HepG2 (cell line): ENCODE measurements at regions not wholly inside any gene's neighbourhood (a gene's known extent, or its start where the extent isn't known, plus 50 kb on each side); places are given as distances from the start of the nearest gene placed in this dataset.

Source experiments
- CEBPB ChIP-seq: IDR thresholded peaks from 2 replicates; pipeline ENCODE4 v1.6.1; 2011; ENCODE audit warnings: low read depth, low read length, improper control_type of control experiment, borderline replicate concordance
- MEIS2 ChIP-seq: sonication (generic); formaldehyde crosslinking; IDR thresholded peaks from 2 replicates; pipeline ENCODE4 v1.9.0; 2021; ENCODE audit warnings: mild to moderate bottlenecking, missing genetic modification reagents
- NCOA1 ChIP-seq: sonication (generic); formaldehyde crosslinking; IDR thresholded peaks from 2 replicates; pipeline ENCODE4 v1.9.0; 2021; ENCODE audit warnings: missing genetic modification reagents
- SIN3A ChIP-seq: IDR thresholded peaks from 2 replicates; pipeline ENCODE4 v1.6.1; 2011; ENCODE audit warnings: low read depth, mild to moderate bottlenecking, control low read depth, low read length, borderline replicate concordance
- TCF7 ChIP-seq: sonication (generic); IDR thresholded peaks from 2 replicates; pipeline ENCODE4 v1.6.1; 2016; ENCODE audit warnings: antibody characterized with exemption, low read depth
- U2AF2 ChIP-seq: fragments of 200-400 bp; formaldehyde crosslinking; IDR thresholded peaks from 2 replicates; pipeline ENCODE4 v1.6.1; 2017; ENCODE audit warnings: low read depth, mild to moderate bottlenecking, low read length
- ZBTB1 ChIP-seq: sonication (generic); formaldehyde crosslinking; IDR thresholded peaks from 2 replicates; pipeline ENCODE4 v1.4.0; 2020; ENCODE audit warnings: missing genetic modification reagents, borderline replicate concordance
- TF ChIP-seq, protein P1 (sequence below): sonication (generic); formaldehyde crosslinking; IDR thresholded peaks from 2 replicates; pipeline ENCODE4 v1.8.1; 2023; ENCODE audit warnings: missing genetic modification reagents, inconsistent platforms, borderline replicate concordance
- TF ChIP-seq, protein P2 (sequence below): sonication (generic); formaldehyde crosslinking; IDR thresholded peaks from 2 replicates; pipeline ENCODE4 v1.8.1; 2023; ENCODE audit warnings: mild to moderate bottlenecking, missing genetic modification reagents
- TF ChIP-seq, protein P3 (sequence below): sonication (generic); formaldehyde crosslinking; IDR thresholded peaks from 2 replicates; pipeline ENCODE4 v1.5.0; 2020; ENCODE audit warnings: mild to moderate bottlenecking, missing genetic modification reagents, moderate library complexity
- TF ChIP-seq, protein P4 (sequence below): sonication (generic); formaldehyde crosslinking; IDR thresholded peaks from 2 replicates; pipeline ENCODE4 v1.4.0; 2020; ENCODE audit warnings: missing genetic modification reagents

DNA sequence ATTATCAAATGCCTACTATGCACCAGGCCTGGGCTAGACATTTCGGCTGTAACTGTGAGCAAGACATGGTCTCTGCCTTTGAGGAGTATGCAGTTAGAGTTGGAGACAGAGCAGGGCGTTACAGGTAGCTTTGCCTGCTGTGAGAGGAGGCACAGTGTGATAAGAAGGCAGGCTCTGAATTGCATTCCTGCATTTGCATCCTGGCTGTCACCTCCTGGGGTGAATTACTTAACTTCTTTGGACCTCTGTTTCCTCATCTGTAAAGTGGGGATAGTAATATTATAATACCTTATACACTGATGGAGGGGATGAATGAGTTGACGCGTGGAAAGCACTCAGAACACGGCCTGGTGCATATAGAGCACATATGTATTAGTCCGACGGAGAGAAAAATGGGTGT is 118.1 kb upstream of the ARHGAP20 start:
- TF ChIP-seq, protein P1, sequence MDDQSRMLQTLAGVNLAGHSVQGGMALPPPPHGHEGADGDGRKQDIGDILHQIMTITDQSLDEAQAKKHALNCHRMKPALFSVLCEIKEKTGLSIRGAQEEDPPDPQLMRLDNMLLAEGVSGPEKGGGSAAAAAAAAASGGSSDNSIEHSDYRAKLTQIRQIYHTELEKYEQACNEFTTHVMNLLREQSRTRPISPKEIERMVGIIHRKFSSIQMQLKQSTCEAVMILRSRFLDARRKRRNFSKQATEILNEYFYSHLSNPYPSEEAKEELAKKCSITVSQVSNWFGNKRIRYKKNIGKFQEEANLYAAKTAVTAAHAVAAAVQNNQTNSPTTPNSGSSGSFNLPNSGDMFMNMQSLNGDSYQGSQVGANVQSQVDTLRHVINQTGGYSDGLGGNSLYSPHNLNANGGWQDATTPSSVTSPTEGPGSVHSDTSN = no peak
- TF ChIP-seq MEIS2 (CRISPR knock-in tag) (no peak), ZBTB1 (CRISPR knock-in tag) (no peak), TCF7 (no peak), CEBPB (no peak), U2AF2 (no peak), NCOA1 (CRISPR knock-in tag) (no peak), SIN3A (no peak)
- TF ChIP-seq, protein P2, sequence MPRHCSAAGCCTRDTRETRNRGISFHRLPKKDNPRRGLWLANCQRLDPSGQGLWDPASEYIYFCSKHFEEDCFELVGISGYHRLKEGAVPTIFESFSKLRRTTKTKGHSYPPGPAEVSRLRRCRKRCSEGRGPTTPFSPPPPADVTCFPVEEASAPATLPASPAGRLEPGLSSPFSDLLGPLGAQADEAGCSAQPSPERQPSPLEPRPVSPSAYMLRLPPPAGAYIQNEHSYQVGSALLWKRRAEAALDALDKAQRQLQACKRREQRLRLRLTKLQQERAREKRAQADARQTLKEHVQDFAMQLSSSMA (CRISPR knock-in tag) = no peak
- TF ChIP-seq, protein P3, sequence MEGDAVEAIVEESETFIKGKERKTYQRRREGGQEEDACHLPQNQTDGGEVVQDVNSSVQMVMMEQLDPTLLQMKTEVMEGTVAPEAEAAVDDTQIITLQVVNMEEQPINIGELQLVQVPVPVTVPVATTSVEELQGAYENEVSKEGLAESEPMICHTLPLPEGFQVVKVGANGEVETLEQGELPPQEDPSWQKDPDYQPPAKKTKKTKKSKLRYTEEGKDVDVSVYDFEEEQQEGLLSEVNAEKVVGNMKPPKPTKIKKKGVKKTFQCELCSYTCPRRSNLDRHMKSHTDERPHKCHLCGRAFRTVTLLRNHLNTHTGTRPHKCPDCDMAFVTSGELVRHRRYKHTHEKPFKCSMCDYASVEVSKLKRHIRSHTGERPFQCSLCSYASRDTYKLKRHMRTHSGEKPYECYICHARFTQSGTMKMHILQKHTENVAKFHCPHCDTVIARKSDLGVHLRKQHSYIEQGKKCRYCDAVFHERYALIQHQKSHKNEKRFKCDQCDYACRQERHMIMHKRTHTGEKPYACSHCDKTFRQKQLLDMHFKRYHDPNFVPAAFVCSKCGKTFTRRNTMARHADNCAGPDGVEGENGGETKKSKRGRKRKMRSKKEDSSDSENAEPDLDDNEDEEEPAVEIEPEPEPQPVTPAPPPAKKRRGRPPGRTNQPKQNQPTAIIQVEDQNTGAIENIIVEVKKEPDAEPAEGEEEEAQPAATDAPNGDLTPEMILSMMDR (CRISPR knock-in tag) = no peak
- TF ChIP-seq, protein P4, sequence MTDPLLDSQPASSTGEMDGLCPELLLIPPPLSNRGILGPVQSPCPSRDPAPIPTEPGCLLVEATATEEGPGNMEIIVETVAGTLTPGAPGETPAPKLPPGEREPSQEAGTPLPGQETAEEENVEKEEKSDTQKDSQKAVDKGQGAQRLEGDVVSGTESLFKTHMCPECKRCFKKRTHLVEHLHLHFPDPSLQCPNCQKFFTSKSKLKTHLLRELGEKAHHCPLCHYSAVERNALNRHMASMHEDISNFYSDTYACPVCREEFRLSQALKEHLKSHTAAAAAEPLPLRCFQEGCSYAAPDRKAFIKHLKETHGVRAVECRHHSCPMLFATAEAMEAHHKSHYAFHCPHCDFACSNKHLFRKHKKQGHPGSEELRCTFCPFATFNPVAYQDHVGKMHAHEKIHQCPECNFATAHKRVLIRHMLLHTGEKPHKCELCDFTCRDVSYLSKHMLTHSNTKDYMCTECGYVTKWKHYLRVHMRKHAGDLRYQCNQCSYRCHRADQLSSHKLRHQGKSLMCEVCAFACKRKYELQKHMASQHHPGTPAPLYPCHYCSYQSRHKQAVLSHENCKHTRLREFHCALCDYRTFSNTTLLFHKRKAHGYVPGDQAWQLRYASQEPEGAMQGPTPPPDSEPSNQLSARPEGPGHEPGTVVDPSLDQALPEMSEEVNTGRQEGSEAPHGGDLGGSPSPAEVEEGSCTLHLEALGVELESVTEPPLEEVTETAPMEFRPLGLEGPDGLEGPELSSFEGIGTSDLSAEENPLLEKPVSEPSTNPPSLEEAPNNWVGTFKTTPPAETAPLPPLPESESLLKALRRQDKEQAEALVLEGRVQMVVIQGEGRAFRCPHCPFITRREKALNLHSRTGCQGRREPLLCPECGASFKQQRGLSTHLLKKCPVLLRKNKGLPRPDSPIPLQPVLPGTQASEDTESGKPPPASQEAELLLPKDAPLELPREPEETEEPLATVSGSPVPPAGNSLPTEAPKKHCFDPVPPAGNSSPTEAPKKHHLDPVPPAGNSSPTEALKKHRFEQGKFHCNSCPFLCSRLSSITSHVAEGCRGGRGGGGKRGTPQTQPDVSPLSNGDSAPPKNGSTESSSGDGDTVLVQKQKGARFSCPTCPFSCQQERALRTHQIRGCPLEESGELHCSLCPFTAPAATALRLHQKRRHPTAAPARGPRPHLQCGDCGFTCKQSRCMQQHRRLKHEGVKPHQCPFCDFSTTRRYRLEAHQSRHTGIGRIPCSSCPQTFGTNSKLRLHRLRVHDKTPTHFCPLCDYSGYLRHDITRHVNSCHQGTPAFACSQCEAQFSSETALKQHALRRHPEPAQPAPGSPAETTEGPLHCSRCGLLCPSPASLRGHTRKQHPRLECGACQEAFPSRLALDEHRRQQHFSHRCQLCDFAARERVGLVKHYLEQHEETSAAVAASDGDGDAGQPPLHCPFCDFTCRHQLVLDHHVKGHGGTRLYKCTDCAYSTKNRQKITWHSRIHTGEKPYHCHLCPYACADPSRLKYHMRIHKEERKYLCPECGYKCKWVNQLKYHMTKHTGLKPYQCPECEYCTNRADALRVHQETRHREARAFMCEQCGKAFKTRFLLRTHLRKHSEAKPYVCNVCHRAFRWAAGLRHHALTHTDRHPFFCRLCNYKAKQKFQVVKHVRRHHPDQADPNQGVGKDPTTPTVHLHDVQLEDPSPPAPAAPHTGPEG (CRISPR knock-in tag) = no peak
